GM21619 (cell line): ENCODE measurements at regions not wholly inside any gene's neighbourhood (a gene's known extent, or its start where the extent isn't known, plus 50 kb on each side); places are given as distances from the start of the nearest gene placed in this dataset.

ENCODE experiments used
- ATAC-seq: cut with Tn5 transposase; IDR thresholded peaks from one replicate; pipeline ENCODE4 v1.9.1; 2021; ENCODE audit not compliant: unreplicated experiment

- peak; percentile 51 for ATAC-seq
These were observed 748.3 kb downstream of the C12orf50 start for GRCh38 chr12:87280893-87281292.

- ATAC-seq = peak; percentile 80
These were observed 748.8 kb downstream of the C12orf50 start for GRCh38 chr12:87280356-87280755.

DNA sequence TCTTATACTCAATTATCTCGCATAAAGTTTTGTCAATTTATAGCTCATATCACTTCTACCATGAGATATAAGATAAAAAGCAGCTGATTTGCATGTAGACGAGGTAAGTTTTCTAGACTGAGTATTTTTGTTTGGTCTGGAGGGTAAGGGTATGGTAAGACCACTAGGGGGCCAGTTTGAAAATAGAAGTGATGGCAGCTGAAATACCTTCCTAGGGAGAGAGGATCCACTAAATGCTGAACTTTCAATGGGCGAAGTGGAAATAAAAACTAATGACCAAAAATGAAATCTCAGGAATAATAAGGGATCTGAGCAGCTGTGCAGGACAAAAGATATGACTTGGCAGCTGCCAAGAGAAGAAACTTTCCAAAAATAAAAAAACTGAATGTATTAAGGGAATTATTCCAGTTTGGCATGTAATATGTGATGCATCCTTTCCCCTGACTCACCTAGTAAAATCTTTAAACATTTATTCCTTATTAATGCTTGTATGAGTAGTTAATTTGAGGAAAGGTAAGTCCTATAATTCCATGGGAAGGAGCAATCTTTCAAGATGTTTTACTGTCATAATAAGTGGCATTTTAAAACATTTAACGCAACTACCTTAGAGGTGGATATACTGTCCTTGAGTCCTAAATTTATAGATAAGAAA, 754.5 kb downstream of the C12orf50 start:
- no peak for ATAC-seq

DNA sequence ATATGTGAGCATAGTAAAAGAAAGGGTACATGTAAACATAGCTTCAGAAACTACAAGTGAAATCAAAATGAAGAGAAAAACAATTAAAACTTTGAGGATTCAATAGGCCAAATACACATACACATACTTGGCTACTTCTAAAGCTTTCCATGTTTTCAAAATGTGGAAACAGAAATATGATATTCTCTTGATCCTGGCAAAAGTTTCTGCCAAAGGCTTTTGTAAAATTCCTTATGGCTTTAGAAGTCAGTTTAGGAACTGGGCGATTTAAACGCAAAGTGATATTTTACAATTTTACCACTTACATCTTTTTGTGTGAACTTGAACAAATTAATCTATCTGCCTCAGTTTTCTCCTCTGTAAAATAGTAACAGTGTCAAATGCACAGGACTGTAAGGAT, 756.4 kb downstream of the C12orf50 start:
- no peak for ATAC-seq

GRCh38 chr12:87270919-87271318, 758.3 kb downstream of the C12orf50 start:
- no peak for ATAC-seq

DNA sequence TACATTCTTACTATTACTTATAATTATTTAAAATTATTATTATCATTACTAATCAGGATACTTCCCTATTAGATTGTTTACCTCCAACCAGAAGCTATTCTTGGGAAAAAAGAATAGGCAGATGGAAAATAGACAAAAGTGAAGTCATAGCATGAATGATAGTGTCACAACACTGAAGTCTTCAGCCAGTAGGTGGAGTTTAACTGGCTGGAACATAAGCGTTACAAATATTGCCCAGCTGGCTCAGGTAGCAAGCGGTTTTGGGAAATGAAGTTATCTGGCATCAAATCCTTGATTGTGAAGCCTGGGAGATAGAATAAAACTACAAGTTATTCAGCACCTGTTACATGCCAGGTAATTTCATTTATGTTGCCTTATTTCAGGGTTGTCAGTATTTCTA, 762.9 kb downstream of the C12orf50 start:
- no peak for ATAC-seq

DNA sequence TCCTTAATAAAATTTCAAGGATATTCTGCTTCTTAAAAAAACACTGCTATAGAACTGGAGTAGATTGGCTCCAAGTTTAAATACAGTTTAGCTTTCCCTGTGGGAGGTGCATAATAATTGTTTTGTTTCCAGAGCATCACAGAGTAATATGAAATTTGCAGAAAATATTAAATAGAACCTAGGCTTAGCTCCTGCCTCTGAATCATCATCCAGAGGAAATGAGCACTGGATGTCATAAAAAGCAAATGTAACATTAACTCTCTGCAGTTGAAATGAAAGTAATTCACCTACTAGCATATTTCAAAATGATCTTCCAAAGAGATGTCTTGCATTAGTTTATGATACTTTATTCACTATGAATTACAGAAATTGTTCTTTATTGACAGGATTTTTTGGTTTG, 769.8 kb downstream of the C12orf50 start:
- ATAC-seq = no peak

DNA sequence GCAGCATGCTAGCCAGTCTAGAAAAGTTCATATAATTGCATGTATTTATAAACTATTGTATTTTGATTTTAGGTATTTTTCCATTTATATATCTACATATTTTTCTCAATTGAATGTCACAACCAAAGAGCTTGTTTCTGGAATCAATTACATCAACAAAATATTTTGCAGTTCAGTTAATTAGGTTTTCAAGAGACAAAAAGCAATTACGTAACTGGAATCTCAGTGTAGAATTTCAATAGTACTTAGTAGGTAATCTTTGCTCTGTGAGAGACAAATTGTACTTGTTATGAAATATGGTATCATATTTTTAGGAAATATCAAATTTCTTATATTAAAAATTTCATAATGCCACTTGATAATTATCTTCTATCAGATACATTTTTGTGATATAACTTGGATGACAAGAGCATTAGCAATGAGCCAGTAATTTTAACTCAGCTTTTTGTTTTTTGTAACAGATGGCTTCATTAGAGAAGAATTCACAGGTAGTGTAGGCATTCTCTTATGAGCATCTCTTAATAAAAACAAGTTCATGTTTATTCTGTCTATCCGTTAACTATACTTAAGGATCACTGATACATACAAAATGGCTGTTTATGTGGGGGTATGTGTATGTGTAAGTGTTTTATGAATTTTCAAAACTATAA, 774.7 kb downstream of the C12orf50 start:
- no peak for ATAC-seq

- no peak for ATAC-seq
These were observed 776.0 kb downstream of the C12orf50 start for GRCh38 chr12:87253157-87253556.

DNA sequence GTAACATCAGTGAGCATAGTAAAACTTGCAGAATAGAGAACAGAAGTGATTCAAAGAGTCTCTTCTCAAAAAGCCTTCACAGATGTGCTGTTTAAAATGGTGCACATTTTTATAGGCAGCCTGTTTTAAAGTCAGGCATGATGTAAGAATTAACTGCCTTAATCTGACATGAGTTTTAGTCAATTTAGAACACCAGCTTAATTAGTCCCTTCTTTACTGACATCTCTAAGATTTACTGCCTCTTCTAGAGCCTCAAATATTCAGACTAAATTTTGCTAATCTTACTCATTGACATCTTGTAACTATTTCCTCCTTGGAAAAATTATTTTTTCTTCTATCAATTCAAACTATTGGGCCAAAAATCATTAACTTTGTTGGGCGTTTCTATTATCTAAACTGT, 782.5 kb downstream of the C12orf50 start:
- ATAC-seq = no peak

- ATAC-seq = no peak
These were observed 790.7 kb downstream of the C12orf50 start for GRCh38 chr12:87238466-87238865.

DNA sequence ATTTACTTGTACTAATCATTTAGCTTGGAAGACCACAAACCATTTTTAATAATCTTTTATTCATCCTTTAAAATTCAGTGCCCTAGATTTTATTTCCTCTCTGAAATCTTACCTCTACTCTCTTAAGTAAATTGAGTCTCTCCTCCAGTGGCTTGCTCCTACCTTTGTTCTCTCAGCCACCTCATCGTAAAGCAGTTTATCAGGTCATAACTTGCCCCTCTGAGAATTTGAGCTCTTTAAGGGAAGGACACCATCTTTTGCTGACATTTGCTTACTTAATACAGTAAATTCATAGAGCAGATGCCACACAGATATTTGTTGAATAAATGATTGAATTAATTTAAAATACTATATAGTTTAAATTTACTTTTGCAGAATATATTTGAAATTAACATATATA, 794.3 kb downstream of the C12orf50 start:
- ATAC-seq = no peak

GRCh38 chr12:87233671-87234070, 795.5 kb downstream of the C12orf50 start:
- no peak for ATAC-seq

DNA sequence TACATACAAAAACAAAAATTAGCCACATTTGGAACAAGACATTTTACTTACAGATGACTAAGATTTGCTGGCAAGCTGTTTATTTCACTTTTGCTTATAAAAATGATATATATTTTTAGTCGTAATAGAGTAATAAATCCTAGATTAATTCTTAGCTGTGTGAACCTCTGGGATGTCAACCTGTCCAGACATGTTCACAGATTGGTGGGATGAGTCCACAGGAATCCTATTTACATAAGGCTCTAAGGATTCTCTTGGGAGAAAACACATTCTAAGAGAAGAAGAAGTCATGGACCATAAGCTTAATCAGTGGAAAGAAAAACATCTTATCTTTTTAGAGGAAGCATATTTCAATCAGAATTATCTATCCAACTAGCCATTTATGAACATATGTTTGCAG, 797.4 kb downstream of the C12orf50 start:
- ATAC-seq = no peak

GRCh38 chr12:87230441-87230840, 798.8 kb downstream of the C12orf50 start:
- no peak for ATAC-seq

GRCh38 chr12:87227162-87227561, 802.0 kb downstream of the C12orf50 start:
- ATAC-seq = no peak

DNA sequence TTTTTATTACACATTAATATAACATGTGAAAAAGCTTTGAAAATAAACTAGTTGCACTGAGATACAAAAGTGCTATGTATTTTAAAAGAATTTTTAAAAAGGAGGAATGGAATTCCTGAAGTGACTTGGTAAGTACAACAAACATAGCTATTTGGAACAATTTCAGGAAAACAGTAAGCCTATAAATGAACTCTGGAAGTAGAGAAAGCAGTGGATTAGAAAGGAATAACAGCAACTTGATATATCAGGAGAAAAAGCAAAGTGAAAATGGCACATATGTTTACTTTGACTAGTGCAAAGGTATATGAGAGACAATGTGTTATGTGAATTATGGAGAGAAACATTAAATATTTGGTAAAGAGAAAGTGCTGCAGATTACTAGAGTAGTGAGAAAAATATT, 811.7 kb downstream of the C12orf50 start:
- no peak for ATAC-seq

GRCh38 chr12:87216436-87216835, 812.8 kb downstream of the C12orf50 start:
- no peak for ATAC-seq

- no peak for ATAC-seq
These were observed 827.0 kb downstream of the C12orf50 start for GRCh38 chr12:87202189-87202588.

GRCh38 chr12:87201598-87201997, 827.6 kb downstream of the C12orf50 start:
- ATAC-seq = no peak

DNA sequence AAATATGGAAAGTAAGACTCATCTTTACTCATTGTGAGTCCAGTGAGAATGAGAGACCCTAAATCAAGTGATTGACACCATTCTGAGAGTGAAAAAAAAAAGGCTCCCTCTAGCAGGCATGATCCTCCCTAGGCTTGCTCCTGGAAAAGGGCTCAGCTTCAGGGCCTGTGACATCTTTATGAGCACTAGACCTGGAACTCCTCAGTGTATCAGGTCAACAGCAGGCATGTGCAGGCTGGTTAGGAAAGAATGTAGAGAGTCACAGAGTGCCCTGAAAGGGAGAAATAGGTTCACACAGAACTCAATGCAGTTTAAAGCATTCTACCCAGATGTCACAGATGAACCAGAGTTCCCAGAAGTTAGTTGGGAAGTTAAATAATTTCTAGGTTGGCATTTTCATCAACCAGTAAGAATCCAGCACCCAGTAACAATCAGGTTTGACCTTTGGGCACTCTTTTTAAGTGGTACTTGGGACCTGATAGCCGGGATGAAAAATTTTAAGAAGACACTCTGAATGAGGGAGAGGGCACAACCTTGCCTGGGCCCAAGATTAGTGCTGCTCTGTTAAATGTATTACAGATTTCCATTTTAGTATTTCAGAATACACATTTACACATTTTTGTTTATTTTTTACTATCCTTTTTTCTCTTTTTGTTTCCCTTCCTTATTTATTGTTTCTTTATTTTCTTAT, 828.8 kb downstream of the C12orf50 start:
- no peak for ATAC-seq

DNA sequence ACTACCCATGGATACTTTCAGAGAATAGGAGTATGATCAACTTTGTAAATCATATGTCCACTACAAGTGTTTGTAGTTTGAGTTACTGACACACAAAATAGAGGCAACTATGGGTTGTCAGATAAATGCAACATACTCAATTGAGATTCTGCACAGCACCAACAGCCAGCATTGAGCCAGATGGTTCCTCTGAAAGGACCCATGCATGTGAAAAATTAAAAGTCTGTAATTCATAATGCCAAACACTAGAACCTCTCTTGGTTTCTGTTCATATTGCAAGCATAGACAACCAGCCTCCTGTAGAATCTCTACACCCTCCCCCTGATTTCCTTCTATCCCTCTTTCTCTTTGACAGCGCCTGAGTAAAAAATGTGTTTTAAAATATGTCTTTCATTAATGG, 831.0 kb downstream of the C12orf50 start:
- ATAC-seq = no peak
